Stimulated activated CD4-positive, alpha-beta T cell treated with anti-CD3 and anti-CD28 coated beads, Interleukin-15, amount 100 ng/mL, for 48 hours (primary cell): ENCODE measurements at regions not wholly inside any gene's neighbourhood (a gene's known extent, or its start where the extent isn't known, plus 50 kb on each side); places are given as distances from the start of the nearest gene placed in this dataset.
"Not testable (repeated sequence)": the region's sequence is repeated elsewhere in the genome, so short reads cannot be mapped to it uniquely, and the experiment has no call there.

ENCODE experiments used
- DNase-seq, 2 donors: peaks; one replicate each; pipeline ENCODE4 v3.0.0-alpha.2; 2020; ENCODE audit warnings: low read depth in 2 of 2

GRCh38 chr3:67064105-67064504 is 66.0 kb downstream of the KBTBD8 start:
- DNase-seq = no peak

- no peak for DNase-seq
Measured at GRCh38 chr3:67067251-67067650, 69.1 kb downstream of the KBTBD8 start.

GRCh38 chr3:67072640-67073039 is 74.5 kb downstream of the KBTBD8 start:
- not testable (repeated sequence) for DNase-seq

GRCh38 chr3:67073812-67074211 is 75.7 kb downstream of the KBTBD8 start:
- no peak for DNase-seq

GRCh38 chr3:67075295-67075694 is 77.2 kb downstream of the KBTBD8 start:
- DNase-seq = no peak

- no peak for DNase-seq
Measured at GRCh38 chr3:67076607-67077006, 78.5 kb downstream of the KBTBD8 start.

GRCh38 chr3:67077656-67078055 is 79.5 kb downstream of the KBTBD8 start:
- DNase-seq = no peak

GRCh38 chr3:67082533-67083024 is 84.5 kb downstream of the KBTBD8 start:
- DNase-seq = no peak

- DNase-seq = peak; percentile 28 to 40
Measured at GRCh38 chr3:67083277-67083676, 85.2 kb downstream of the KBTBD8 start.

GRCh38 chr3:67087788-67088187 is 89.7 kb downstream of the KBTBD8 start:
- no peak for DNase-seq

- no peak for DNase-seq
Measured at GRCh38 chr3:67090474-67090873, 92.4 kb downstream of the KBTBD8 start.

- DNase-seq = no peak
Measured at GRCh38 chr3:67093305-67093704, 95.2 kb downstream of the KBTBD8 start.

- no peak for DNase-seq
Measured at GRCh38 chr3:67094167-67094566, 96.1 kb downstream of the KBTBD8 start.

GRCh38 chr3:67094774-67095173 is 96.7 kb downstream of the KBTBD8 start:
- DNase-seq = no peak

GRCh38 chr3:67104388-67104787 is 106.3 kb downstream of the KBTBD8 start:
- DNase-seq = no peak

- no peak for DNase-seq
Measured at GRCh38 chr3:67106874-67107273, 108.8 kb downstream of the KBTBD8 start.

GRCh38 chr3:67109651-67110204 is 111.6 kb downstream of the KBTBD8 start:
- DNase-seq = no peak

GRCh38 chr3:67113802-67114407 is 115.8 kb downstream of the KBTBD8 start:
- DNase-seq = peak; percentile 76

GRCh38 chr3:67118122-67118521 is 120.0 kb downstream of the KBTBD8 start:
- no peak for DNase-seq

- DNase-seq = no peak
Measured at GRCh38 chr3:67118635-67119034, 120.5 kb downstream of the KBTBD8 start.

- no peak for DNase-seq
Measured at GRCh38 chr3:67123914-67124313, 125.8 kb downstream of the KBTBD8 start.

GRCh38 chr3:67127254-67127653 is 129.1 kb downstream of the KBTBD8 start:
- DNase-seq = no peak

GRCh38 chr3:67142432-67142831 is 144.3 kb downstream of the KBTBD8 start:
- DNase-seq = no peak

- no peak for DNase-seq
Measured at GRCh38 chr3:67145738-67146137, 147.6 kb downstream of the KBTBD8 start.
